DMS114 treated with DMSO at 0.1 percent for 48 hours (cell line): ENCODE measurements at regions not wholly inside any gene's neighbourhood (a gene's known extent, or its start where the extent isn't known, plus 50 kb on each side); places are given as distances from the start of the nearest gene placed in this dataset.

Experiments used
- DNase-seq: peaks from one replicate; lab custom pipeline; 2025; ENCODE audit not compliant: unreplicated experiment; lab: John Stamatoyannopoulos, UW

DNA sequence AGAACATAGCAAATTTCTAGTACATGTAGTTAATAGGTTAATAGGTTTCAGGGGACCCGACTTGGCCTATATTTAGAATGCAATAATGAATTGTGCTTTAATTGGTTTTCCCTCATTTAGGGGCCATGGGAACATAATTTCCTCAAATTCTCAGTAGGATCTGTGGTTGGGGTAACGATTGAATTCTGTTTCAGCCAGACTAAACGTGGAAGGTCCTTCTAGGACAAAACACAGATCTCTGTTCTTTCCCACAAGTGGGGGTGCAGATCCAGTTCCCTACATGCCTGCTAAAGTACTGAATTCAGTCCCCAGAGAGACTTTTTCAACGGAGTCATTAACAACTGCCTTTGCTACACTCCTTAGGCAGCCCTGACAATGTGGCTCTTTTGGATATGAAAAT, 50.7 kb upstream of the AGBL1 start:
- DNase-seq, result no peak
